SK-N-SH treated with all-trans-retinoic acid at 6 μM for 48 hours (cell line): ENCODE measurements at regions not wholly inside any gene's neighbourhood (a gene's known extent, or its start where the extent isn't known, plus 50 kb on each side); places are given as distances from the start of the nearest gene placed in this dataset.

Experiments
- ATAC-seq: fragments of 200-7000 bp; cut with Tn5 transposase; 3 replicates; pipeline ENCODE4 v1.9.1; 2020; ENCODE audit warnings: mild to moderate bottlenecking, moderate library complexity
- ARNTL ChIP-seq: fragments of 450-650 bp; formaldehyde crosslinking; IDR thresholded peaks from 2 replicates; pipeline ENCODE4 v1.5.0; 2020; ENCODE audit warnings: low read depth, mild to moderate bottlenecking, moderate library complexity, borderline replicate concordance
- BACH2 ChIP-seq: fragments of 250-450 bp; sonication (Bioruptor Pico); IDR thresholded peaks from 2 replicates; pipeline ENCODE4 v1.9.0; 2021; ENCODE audit warnings: mild to moderate bottlenecking, borderline replicate concordance
- CSDC2 ChIP-seq: fragments of 250-450 bp; sonication (Bioruptor Pico); IDR thresholded peaks from 2 replicates; pipeline ENCODE4 v1.5.0; 2020; ENCODE audit warnings: mild to moderate bottlenecking, moderate library complexity
- GLIS3 ChIP-seq: fragments of 250-450 bp; sonication (Bioruptor Pico); IDR thresholded peaks from 2 replicates; pipeline ENCODE4 v1.5.0; 2020; ENCODE audit warnings: mild to moderate bottlenecking, moderate library complexity
- ISL1 ChIP-seq: fragments of 250-450 bp; sonication (Bioruptor Pico); IDR thresholded peaks from 2 replicates; pipeline ENCODE4 v2.1.2; 2022; ENCODE audit warnings: mild to moderate bottlenecking, moderate library complexity
- OSR1 ChIP-seq: fragments of 250-450 bp; sonication (Bioruptor Pico); IDR thresholded peaks from 2 replicates; pipeline ENCODE4 v1.8.0; 2022; ENCODE audit warnings: moderate library complexity, mild to moderate bottlenecking, inconsistent platforms
- PPARA ChIP-seq: fragments of 250-450 bp; sonication (Bioruptor Pico); IDR thresholded peaks from 2 replicates; pipeline ENCODE4 v1.5.0; 2020; ENCODE audit warnings: mild to moderate bottlenecking, borderline replicate concordance
- RARB ChIP-seq: fragments of 250-450 bp; sonication (Bioruptor Pico); IDR thresholded peaks from 2 replicates; pipeline ENCODE4 v1.8.0; 2021; ENCODE audit warnings: mild to moderate bottlenecking, moderate library complexity
- SNAI2 ChIP-seq: fragments of 250-450 bp; sonication (Bioruptor Pico); IDR thresholded peaks from 2 replicates; pipeline ENCODE4 v1.5.0; 2020; ENCODE audit warnings: mild to moderate bottlenecking, moderate library complexity
- TCF4 ChIP-seq: fragments of 250-450 bp; sonication (Bioruptor Pico); IDR thresholded peaks from 2 replicates; pipeline ENCODE4 v1.8.0; 2021; ENCODE audit warnings: mild to moderate bottlenecking, moderate library complexity, borderline replicate concordance
- TOX ChIP-seq: fragments of 250-450 bp; sonication (Bioruptor Pico); IDR thresholded peaks from 2 replicates; pipeline ENCODE4 v1.8.0; 2021; ENCODE audit warnings: mild to moderate bottlenecking, moderate library complexity, borderline replicate concordance
- ZC3H10 ChIP-seq: fragments of 250-450 bp; sonication (Bioruptor Pico); IDR thresholded peaks from 2 replicates; pipeline ENCODE4 v1.5.1; 2021; ENCODE audit warnings: mild to moderate bottlenecking, moderate library complexity
- ZFP3 ChIP-seq: fragments of 250-450 bp; sonication (Bioruptor Pico); IDR thresholded peaks from 2 replicates; pipeline ENCODE4 v1.5.0; 2020; ENCODE audit warnings: mild to moderate bottlenecking, moderate library complexity
- ZFP30 ChIP-seq: fragments of 450-650 bp; formaldehyde crosslinking; IDR thresholded peaks from 2 replicates; pipeline ENCODE4 v1.5.0; 2022; ENCODE audit warnings: mild to moderate bottlenecking, moderate library complexity
- ZNF565 ChIP-seq: fragments of 450-650 bp; formaldehyde crosslinking; conservative IDR thresholded peaks from 2 replicates; pipeline ENCODE4 v1.5.0; 2020; ENCODE audit warnings: low read depth, mild to moderate bottlenecking, moderate library complexity
- ZNF70 ChIP-seq: fragments of 450-650 bp; formaldehyde crosslinking; IDR thresholded peaks from 2 replicates; pipeline ENCODE4 v1.5.0; 2020; ENCODE audit warnings: mild to moderate bottlenecking, moderate library complexity
- ZNF8 ChIP-seq: fragments of 450-650 bp; formaldehyde crosslinking; IDR thresholded peaks from 2 replicates; pipeline ENCODE4 v1.5.0; 2020; ENCODE audit warnings: mild to moderate bottlenecking, moderate library complexity
- TF ChIP-seq, protein P1 (sequence below): fragments of 250-450 bp; sonication (Bioruptor Pico); IDR thresholded peaks from 2 replicates; pipeline ENCODE4 v1.5.0; 2020; ENCODE audit warnings: mild to moderate bottlenecking, moderate library complexity
- TF ChIP-seq, protein P2 (sequence below): fragments of 250-450 bp; sonication (Bioruptor Pico); IDR thresholded peaks from 2 replicates; pipeline ENCODE4 v1.8.0; 2020; ENCODE audit warnings: mild to moderate bottlenecking, moderate library complexity, borderline replicate concordance
- TF ChIP-seq, protein P3 (sequence below): fragments of 250-450 bp; sonication (Bioruptor Pico); IDR thresholded peaks from 2 replicates; pipeline ENCODE4 v1.8.0; 2021; ENCODE audit warnings: low read depth, mild to moderate bottlenecking, moderate library complexity, borderline replicate concordance
- TF ChIP-seq, protein P4 (sequence below): fragments of 250-450 bp; sonication (Bioruptor Pico); IDR thresholded peaks from 2 replicates; pipeline ENCODE4 v1.5.1; 2020; ENCODE audit warnings: low read depth, mild to moderate bottlenecking, moderate library complexity

DNA sequence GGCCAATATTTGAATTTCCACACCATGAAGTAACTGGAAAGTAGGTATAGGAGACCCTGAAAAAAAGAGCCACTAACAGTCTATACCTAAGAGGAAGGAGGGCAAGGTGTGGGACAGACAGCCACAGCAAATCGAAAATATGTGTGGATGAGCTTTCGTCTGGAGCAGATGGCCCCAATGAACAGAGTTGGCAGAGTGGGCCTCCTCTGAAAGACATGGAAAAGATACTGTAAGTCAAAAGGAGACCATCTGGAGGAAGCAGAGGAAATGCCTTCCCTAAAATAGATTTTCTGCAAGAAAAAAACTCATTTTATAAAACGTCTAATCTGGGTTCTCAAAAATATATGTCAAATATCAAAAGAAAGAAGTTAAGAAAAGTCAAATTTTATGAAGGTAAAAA lies 157.2 kb upstream of the PRKD1 start:
- ATAC-seq = no peak
- no peak for TF ChIP-seq CSDC2
- no peak for TF ChIP-seq ZFP3 (CRISPR knock-in tag)
- TF ChIP-seq TOX (CRISPR knock-in tag) = no peak
- no peak for TF ChIP-seq RARB (CRISPR knock-in tag)
- TF ChIP-seq ARNTL (CRISPR knock-in tag) = no peak
- TF ChIP-seq ZFP30 (CRISPR knock-in tag) = no peak
- TF ChIP-seq, protein P1, sequence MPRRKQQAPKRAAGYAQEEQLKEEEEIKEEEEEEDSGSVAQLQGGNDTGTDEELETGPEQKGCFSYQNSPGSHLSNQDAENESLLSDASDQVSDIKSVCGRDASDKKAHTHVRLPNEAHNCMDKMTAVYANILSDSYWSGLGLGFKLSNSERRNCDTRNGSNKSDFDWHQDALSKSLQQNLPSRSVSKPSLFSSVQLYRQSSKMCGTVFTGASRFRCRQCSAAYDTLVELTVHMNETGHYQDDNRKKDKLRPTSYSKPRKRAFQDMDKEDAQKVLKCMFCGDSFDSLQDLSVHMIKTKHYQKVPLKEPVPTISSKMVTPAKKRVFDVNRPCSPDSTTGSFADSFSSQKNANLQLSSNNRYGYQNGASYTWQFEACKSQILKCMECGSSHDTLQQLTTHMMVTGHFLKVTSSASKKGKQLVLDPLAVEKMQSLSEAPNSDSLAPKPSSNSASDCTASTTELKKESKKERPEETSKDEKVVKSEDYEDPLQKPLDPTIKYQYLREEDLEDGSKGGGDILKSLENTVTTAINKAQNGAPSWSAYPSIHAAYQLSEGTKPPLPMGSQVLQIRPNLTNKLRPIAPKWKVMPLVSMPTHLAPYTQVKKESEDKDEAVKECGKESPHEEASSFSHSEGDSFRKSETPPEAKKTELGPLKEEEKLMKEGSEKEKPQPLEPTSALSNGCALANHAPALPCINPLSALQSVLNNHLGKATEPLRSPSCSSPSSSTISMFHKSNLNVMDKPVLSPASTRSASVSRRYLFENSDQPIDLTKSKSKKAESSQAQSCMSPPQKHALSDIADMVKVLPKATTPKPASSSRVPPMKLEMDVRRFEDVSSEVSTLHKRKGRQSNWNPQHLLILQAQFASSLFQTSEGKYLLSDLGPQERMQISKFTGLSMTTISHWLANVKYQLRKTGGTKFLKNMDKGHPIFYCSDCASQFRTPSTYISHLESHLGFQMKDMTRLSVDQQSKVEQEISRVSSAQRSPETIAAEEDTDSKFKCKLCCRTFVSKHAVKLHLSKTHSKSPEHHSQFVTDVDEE (CRISPR knock-in tag) = no peak
- no peak for TF ChIP-seq ZNF8 (CRISPR knock-in tag)
- TF ChIP-seq ISL1 (CRISPR knock-in tag) = no peak
- TF ChIP-seq SNAI2 (CRISPR knock-in tag) = no peak
- TF ChIP-seq, protein P2, sequence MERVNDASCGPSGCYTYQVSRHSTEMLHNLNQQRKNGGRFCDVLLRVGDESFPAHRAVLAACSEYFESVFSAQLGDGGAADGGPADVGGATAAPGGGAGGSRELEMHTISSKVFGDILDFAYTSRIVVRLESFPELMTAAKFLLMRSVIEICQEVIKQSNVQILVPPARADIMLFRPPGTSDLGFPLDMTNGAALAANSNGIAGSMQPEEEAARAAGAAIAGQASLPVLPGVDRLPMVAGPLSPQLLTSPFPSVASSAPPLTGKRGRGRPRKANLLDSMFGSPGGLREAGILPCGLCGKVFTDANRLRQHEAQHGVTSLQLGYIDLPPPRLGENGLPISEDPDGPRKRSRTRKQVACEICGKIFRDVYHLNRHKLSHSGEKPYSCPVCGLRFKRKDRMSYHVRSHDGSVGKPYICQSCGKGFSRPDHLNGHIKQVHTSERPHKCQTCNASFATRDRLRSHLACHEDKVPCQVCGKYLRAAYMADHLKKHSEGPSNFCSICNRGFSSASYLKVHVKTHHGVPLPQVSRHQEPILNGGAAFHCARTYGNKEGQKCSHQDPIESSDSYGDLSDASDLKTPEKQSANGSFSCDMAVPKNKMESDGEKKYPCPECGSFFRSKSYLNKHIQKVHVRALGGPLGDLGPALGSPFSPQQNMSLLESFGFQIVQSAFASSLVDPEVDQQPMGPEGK = no peak

DNA sequence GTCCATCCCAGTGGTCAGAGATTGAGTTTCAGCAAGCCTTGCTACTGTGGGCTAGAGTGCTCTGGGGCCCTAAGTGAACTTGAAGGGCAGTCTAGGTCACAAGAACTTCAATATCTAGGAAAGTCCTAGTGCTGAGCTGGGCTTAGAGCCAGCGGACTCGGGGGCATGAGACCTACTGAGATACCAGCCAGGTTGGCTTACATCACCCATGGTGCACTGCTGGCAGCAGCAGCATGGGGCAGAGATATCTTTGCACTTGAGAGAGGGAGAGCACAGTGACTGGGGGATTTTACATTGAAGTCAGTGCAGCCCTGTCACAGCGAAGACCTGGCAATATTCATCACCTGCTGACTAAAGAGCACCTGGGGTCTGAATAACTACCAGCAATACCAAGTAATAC lies 158.3 kb upstream of the PRKD1 start:
- no peak for ATAC-seq
- no peak for TF ChIP-seq OSR1 (CRISPR knock-in tag)
- TF ChIP-seq, protein P3, sequence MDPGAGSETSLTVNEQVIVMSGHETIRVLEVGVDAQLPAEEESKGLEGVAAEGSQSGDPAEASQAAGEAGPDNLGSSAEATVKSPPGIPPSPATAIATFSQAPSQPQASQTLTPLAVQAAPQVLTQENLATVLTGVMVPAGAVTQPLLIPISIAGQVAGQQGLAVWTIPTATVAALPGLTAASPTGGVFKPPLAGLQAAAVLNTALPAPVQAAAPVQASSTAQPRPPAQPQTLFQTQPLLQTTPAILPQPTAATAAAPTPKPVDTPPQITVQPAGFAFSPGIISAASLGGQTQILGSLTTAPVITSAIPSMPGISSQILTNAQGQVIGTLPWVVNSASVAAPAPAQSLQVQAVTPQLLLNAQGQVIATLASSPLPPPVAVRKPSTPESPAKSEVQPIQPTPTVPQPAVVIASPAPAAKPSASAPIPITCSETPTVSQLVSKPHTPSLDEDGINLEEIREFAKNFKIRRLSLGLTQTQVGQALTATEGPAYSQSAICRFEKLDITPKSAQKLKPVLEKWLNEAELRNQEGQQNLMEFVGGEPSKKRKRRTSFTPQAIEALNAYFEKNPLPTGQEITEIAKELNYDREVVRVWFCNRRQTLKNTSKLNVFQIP (CRISPR knock-in tag) = no peak

DNA sequence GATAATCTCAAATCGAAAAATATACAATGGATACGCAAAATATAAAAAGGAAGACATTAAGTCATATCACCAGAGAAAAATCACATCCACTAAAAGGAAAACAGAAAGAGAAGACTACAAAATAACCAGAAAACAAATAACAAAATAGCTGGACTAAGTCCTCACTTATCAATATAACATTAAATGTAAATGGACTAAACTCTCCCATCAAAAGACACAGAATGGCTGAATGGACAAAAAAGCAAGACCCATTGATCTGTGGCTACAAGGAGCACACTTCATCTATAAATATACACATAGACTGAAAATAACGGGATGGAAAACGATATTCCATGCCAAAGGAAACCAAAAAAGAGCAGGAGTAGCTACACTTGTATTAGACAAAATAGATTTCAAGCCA lies 161.0 kb upstream of the PRKD1 start:
- TF ChIP-seq, protein P2 = no peak
- TF ChIP-seq ISL1 (CRISPR knock-in tag) (no peak), OSR1 (CRISPR knock-in tag) (no peak), ZNF565 (CRISPR knock-in tag) (no peak), ZC3H10 (no peak), ZNF70 (no peak), ZFP30 (CRISPR knock-in tag) (no peak), TCF4 (no peak), GLIS3 (CRISPR knock-in tag) (no peak), CSDC2 (no peak), ARNTL (CRISPR knock-in tag) (no peak), TOX (CRISPR knock-in tag) (no peak), PPARA (CRISPR knock-in tag) (no peak), RARB (CRISPR knock-in tag) (no peak), BACH2 (no peak)
- TF ChIP-seq, protein P3 (CRISPR knock-in tag) = no peak
- TF ChIP-seq, protein P4, sequence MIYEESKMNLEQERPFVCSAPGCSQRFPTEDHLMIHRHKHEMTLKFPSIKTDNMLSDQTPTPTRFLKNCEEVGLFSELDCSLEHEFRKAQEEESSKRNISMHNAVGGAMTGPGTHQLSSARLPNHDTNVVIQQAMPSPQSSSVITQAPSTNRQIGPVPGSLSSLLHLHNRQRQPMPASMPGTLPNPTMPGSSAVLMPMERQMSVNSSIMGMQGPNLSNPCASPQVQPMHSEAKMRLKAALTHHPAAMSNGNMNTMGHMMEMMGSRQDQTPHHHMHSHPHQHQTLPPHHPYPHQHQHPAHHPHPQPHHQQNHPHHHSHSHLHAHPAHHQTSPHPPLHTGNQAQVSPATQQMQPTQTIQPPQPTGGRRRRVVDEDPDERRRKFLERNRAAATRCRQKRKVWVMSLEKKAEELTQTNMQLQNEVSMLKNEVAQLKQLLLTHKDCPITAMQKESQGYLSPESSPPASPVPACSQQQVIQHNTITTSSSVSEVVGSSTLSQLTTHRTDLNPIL = no peak
- no peak for ATAC-seq
